NT2/D1 (cell line): ENCODE measurements at regions not wholly inside any gene's neighbourhood (a gene's known extent, or its start where the extent isn't known, plus 50 kb on each side); places are given as distances from the start of the nearest gene placed in this dataset.
"Not testable (repeated sequence)": the region's sequence is repeated elsewhere in the genome, so short reads cannot be mapped to it uniquely, and the experiment has no call there.

Source experiments
- DNase-seq: peaks from one replicate; pipeline ENCODE4 v3.0.0-alpha.2; 2011; ENCODE audit warnings: low read depth, low spot score
- H3K27me3 ChIP-seq: 2 replicates; pipeline ENCODE4 v1.6.0; 2011; ENCODE audit warnings: mild to moderate bottlenecking; ENCODE audit not compliant: insufficient read length, insufficient read depth
- H3K36me3 ChIP-seq: 2 replicates; pipeline ENCODE4 v1.6.1; 2011; ENCODE audit warnings: mild to moderate bottlenecking, low read length, mixed read lengths; ENCODE audit not compliant: insufficient read depth, insufficient read length
- H3K4me1 ChIP-seq: 2 replicates; pipeline ENCODE4 v1.5.1; 2011; ENCODE audit not compliant: insufficient read depth, insufficient read length
- H3K4me3 ChIP-seq: 2 replicates; pipeline ENCODE4 v1.5.1; 2011; ENCODE audit warnings: low read depth; ENCODE audit not compliant: insufficient read length
- H3K9ac ChIP-seq: 2 replicates; pipeline ENCODE4 v1.6.0; 2011; ENCODE audit warnings: low read depth; ENCODE audit not compliant: insufficient read length
- H3K9me3 ChIP-seq: 2 replicates; pipeline ENCODE4 v1.5.1; 2011; ENCODE audit warnings: mild to moderate bottlenecking, low read length; ENCODE audit not compliant: insufficient read depth
- SUZ12 ChIP-seq: IDR thresholded peaks from 2 replicates; pipeline ENCODE4 v1.6.1; 2011; ENCODE audit not compliant: insufficient read length, insufficient read depth; ENCODE audit errors: extremely low read depth
- YY1 ChIP-seq: IDR thresholded peaks from 2 replicates; pipeline ENCODE4 v1.6.1; 2011; ENCODE audit not compliant: insufficient read length, insufficient read depth
- ZNF274 ChIP-seq: IDR thresholded peaks from 2 replicates; pipeline ENCODE4 v1.6.1; 2011; ENCODE audit warnings: mild to moderate bottlenecking, low read depth, low read length

GRCh38 chr9:13920557-13920956 is 393.4 kb downstream of the NFIB start:
- Histone ChIP-seq H3K9me3 (no peaks in the 10 kb centered on the region; the same call in 1 of the 2 replicates), H3K9ac (no peak overlapping the region)
- no peak for TF ChIP-seq YY1
- no peak for TF ChIP-seq SUZ12
- no peak for TF ChIP-seq ZNF274

GRCh38 chr9:13919401-13919800 is 394.5 kb downstream of the NFIB start:
- Histone ChIP-seq H3K36me3 (no peaks in the 10 kb centered on the region), H3K4me3 (no peak overlapping the region), H3K27me3 (no peaks in the 10 kb centered on the region), H3K9me3 (no peaks in the 10 kb centered on the region; the same call in 1 of the 2 replicates), H3K4me1 (no peaks in the 10 kb centered on the region), H3K9ac (no peak overlapping the region)
- no peak for TF ChIP-seq ZNF274
- DNase-seq, result no peak

More at GRCh38 chr9:13920557-13920956, 393.4 kb downstream of the NFIB start:
- Histone ChIP-seq H3K4me1 (no peaks in the 10 kb centered on the region), H3K27me3 (no peaks in the 10 kb centered on the region), H3K4me3 (no peak overlapping the region), H3K36me3 (no peaks in the 10 kb centered on the region)
- DNase-seq, result no peak

- H3K4me1 ChIP-seq, result no peaks in the 10 kb centered on the region
- no peaks in the 10 kb centered on the region for H3K9me3 ChIP-seq
- no peaks in the 10 kb centered on the region for H3K27me3 ChIP-seq
- no peak for DNase-seq
- H3K4me3 ChIP-seq, result no peak overlapping the region
- no peaks in the 10 kb centered on the region for H3K36me3 ChIP-seq
- H3K9ac ChIP-seq, result no peak overlapping the region
- TF ChIP-seq YY1 (no peak), SUZ12 (no peak), ZNF274 (no peak)
Measured at GRCh38 chr9:13917534-13917933, 396.4 kb downstream of the NFIB start.

- no peaks in the 10 kb centered on the region for H3K9me3 ChIP-seq
- TF ChIP-seq ZNF274 (no peak), YY1 (no peak), SUZ12 (no peak)
- H3K4me1 ChIP-seq, result no peaks in the 10 kb centered on the region
- no peak for DNase-seq
- no peaks in the 10 kb centered on the region for H3K36me3 ChIP-seq
- no peaks in the 10 kb centered on the region for H3K27me3 ChIP-seq
- H3K4me3 ChIP-seq, result no peak overlapping the region
- H3K9ac ChIP-seq, result no peak overlapping the region
Measured at GRCh38 chr9:13915591-13916301, 398.2 kb downstream of the NFIB start.

- Histone ChIP-seq H3K36me3 (no peaks in the 10 kb centered on the region), H3K9ac (no peak overlapping the region), H3K9me3 (no peaks in the 10 kb centered on the region), H3K27me3 (no peaks in the 10 kb centered on the region), H3K4me3 (no peak overlapping the region), H3K4me1 (no peaks in the 10 kb centered on the region)
- DNase-seq, result no peak
- TF ChIP-seq ZNF274, result no peak
Measured at GRCh38 chr9:13915131-13915530, 398.8 kb downstream of the NFIB start.

GRCh38 chr9:13911473-13911872 is 402.5 kb downstream of the NFIB start:
- H3K36me3 ChIP-seq, result no peaks in the 10 kb centered on the region
- H3K4me1 ChIP-seq, result no peaks in the 10 kb centered on the region
- H3K9me3 ChIP-seq, result no peaks in the 10 kb centered on the region
- no peak for DNase-seq
- no peak overlapping the region for H3K9ac ChIP-seq
- H3K27me3 ChIP-seq, result no peaks in the 10 kb centered on the region
- TF ChIP-seq YY1, result no peak
- no peak for TF ChIP-seq SUZ12
- TF ChIP-seq ZNF274, result no peak
- no peak overlapping the region for H3K4me3 ChIP-seq

- not testable (repeated sequence) for H3K27me3 ChIP-seq, H3K9me3 ChIP-seq, H3K4me1 ChIP-seq, H3K9ac ChIP-seq, DNase-seq, H3K4me3 ChIP-seq, H3K36me3 ChIP-seq
Measured at GRCh38 chr9:13907842-13908241, 406.1 kb downstream of the NFIB start.

GRCh38 chr9:13904746-13905145 is 409.2 kb downstream of the NFIB start:
- Histone ChIP-seq H3K27me3 (no peaks in the 10 kb centered on the region), H3K4me3 (no peak overlapping the region), H3K9me3 (no peaks in the 10 kb centered on the region; the same call in 1 of the 2 replicates), H3K4me1 (no peaks in the 10 kb centered on the region), H3K9ac (no peak overlapping the region), H3K36me3 (no peaks in the 10 kb centered on the region)
- no peak for DNase-seq
- no peak for TF ChIP-seq YY1
- TF ChIP-seq ZNF274, result no peak
- TF ChIP-seq SUZ12, result no peak
